Suprapubic skin (tissue), 3 donors: ENCODE measurements at regions not wholly inside any gene's neighbourhood (a gene's known extent, or its start where the extent isn't known, plus 50 kb on each side); places are given as distances from the start of the nearest gene placed in this dataset.

ENCODE experiments used
- CTCF ChIP-seq, 2 donors: fragments of 200-600 bp in 1 of 2; fragments of 450-650 bp in 1 of 2; sonication (generic) in 1 of 2; IDR thresholded peaks; one replicate each; pipeline ENCODE4 v1.5.1; 2016 to 2019; ENCODE audit warnings: antibody characterized with exemption in 2 of 2, mild to moderate bottlenecking in 1 of 2, moderate library complexity in 1 of 2
- EP300 ChIP-seq: sonication (generic); formaldehyde crosslinking; IDR thresholded peaks from one replicate; pipeline ENCODE4 v1.6.1; 2017; ENCODE audit warnings: antibody characterized with exemption

- TF ChIP-seq EP300 (no peak), CTCF (IDR thresholded peaks at IDR 0.05) (no peak)
These were observed 608.6 kb upstream of the MIR17HG start for GRCh38 chr13:90738881-90739280.
